H7 (cell line): ENCODE measurements at regions not wholly inside any gene's neighbourhood (a gene's known extent, or its start where the extent isn't known, plus 50 kb on each side); places are given as distances from the start of the nearest gene placed in this dataset.
A peak's percentile ranks its signal among the peaks of the same experiment; 100 is the strongest.

Experiments used
- DNase-seq: peaks from one replicate; pipeline ENCODE4 v3.0.0; 2012
- H3K27me3 ChIP-seq: 2 replicates; pipeline ENCODE4 v1.6.0; 2011; ENCODE audit warnings: mild to moderate bottlenecking, low read length; ENCODE audit not compliant: control insufficient read depth, insufficient read depth
- H3K36me3 ChIP-seq: replicated peaks from 2 replicates; pipeline ENCODE4 v1.5.1; 2011; ENCODE audit warnings: low read length; ENCODE audit not compliant: control insufficient read depth, insufficient read depth
- H3K4me3 ChIP-seq: 2 replicates; pipeline ENCODE4 v1.5.1; 2011; ENCODE audit warnings: low read depth, mild to moderate bottlenecking, control low read depth, low read length, moderate library complexity; ENCODE audit not compliant: insufficient read depth

GRCh38 chr13:111515307-111515617, 194.8 kb downstream of the TEX29 start:
- DNase-seq, result no peak
- H3K27me3 ChIP-seq, result no peaks in the 10 kb centered on the region
- H3K36me3 ChIP-seq, result no peaks in the 10 kb centered on the region
- no peak overlapping the region for H3K4me3 ChIP-seq

GRCh38 chr13:111515635-111516034, 195.2 kb downstream of the TEX29 start:
- Histone ChIP-seq H3K36me3 (no peaks in the 10 kb centered on the region), H3K27me3 (no peaks in the 10 kb centered on the region), H3K4me3 (no peak overlapping the region)
- peak; percentile 36 for DNase-seq

GRCh38 chr13:111516712-111517640, 196.5 kb downstream of the TEX29 start:
- Histone ChIP-seq H3K4me3 (no peak overlapping the region), H3K36me3 (no peaks in the 10 kb centered on the region), H3K27me3 (no peaks in the 10 kb centered on the region)
- peak; percentile 37 for DNase-seq

- Histone ChIP-seq H3K36me3 (no peaks in the 10 kb centered on the region), H3K4me3 (no peak overlapping the region), H3K27me3 (no peaks in the 10 kb centered on the region)
- peak; percentile 72 for DNase-seq
Observed at GRCh38 chr13:111517641-111518010, 197.2 kb downstream of the TEX29 start.

GRCh38 chr13:111518161-111518792, 197.8 kb downstream of the TEX29 start:
- no peak overlapping the region for H3K4me3 ChIP-seq
- no peak for DNase-seq
- H3K27me3 ChIP-seq, result no peaks in the 10 kb centered on the region
- H3K36me3 ChIP-seq, result no peaks in the 10 kb centered on the region

GRCh38 chr13:111519041-111519440, 198.6 kb downstream of the TEX29 start:
- no peaks in the 10 kb centered on the region for H3K36me3 ChIP-seq
- no peak overlapping the region for H3K4me3 ChIP-seq
- H3K27me3 ChIP-seq, result no peaks in the 10 kb centered on the region; the same call in 1 of the 2 replicates
- no peak for DNase-seq

- no peaks in the 10 kb centered on the region for H3K36me3 ChIP-seq
Observed at GRCh38 chr13:111519490-111520170, 199.2 kb downstream of the TEX29 start.

GRCh38 chr13:111521030-111521429, 200.6 kb downstream of the TEX29 start:
- Histone ChIP-seq H3K27me3 (no peaks in the 10 kb centered on the region; the same call in 1 of the 2 replicates), H3K4me3 (no peak overlapping the region), H3K36me3 (no peaks in the 10 kb centered on the region; the same call in 1 of the 2 replicates)
- no peak for DNase-seq

More at GRCh38 chr13:111519490-111520170, 199.2 kb downstream of the TEX29 start:
- H3K4me3 ChIP-seq, result no peak overlapping the region
- no peaks in the 10 kb centered on the region; the same call in 1 of the 2 replicates for H3K27me3 ChIP-seq
- DNase-seq, result no peak

GRCh38 chr13:111521691-111522229, 201.3 kb downstream of the TEX29 start:
- Histone ChIP-seq H3K36me3 (no peaks in the 10 kb centered on the region; the same call in 1 of the 2 replicates), H3K4me3 (no peak overlapping the region), H3K27me3 (no peaks in the 10 kb centered on the region; the same call in 1 of the 2 replicates)
- no peak for DNase-seq

GRCh38 chr13:111525320-111526118, 205.1 kb downstream of the TEX29 start:
- Histone ChIP-seq H3K36me3 (no peaks in the 10 kb centered on the region; the same call in 1 of the 2 replicates), H3K4me3 (no peak overlapping the region), H3K27me3 (peaks cover 4% of the 10 kb centered on the region)
- no peak for DNase-seq

GRCh38 chr13:111526922-111527321, 206.5 kb downstream of the TEX29 start:
- DNase-seq, result no peak
- H3K27me3 ChIP-seq, result peaks cover 11% of the 10 kb centered on the region
- H3K4me3 ChIP-seq, result no peak overlapping the region
- no peaks in the 10 kb centered on the region; the same call in 1 of the 2 replicates for H3K36me3 ChIP-seq

GRCh38 chr13:111527614-111528229, 207.3 kb downstream of the TEX29 start:
- Histone ChIP-seq H3K36me3 (no peaks in the 10 kb centered on the region; the same call in 1 of the 2 replicates), H3K4me3 (no peak overlapping the region), H3K27me3 (peaks cover 15% of the 10 kb centered on the region)
- no peak for DNase-seq

GRCh38 chr13:111528513-111528912, 208.1 kb downstream of the TEX29 start:
- Histone ChIP-seq H3K27me3 (peaks cover 23% of the 10 kb centered on the region), H3K4me3 (no peak overlapping the region), H3K36me3 (no peaks in the 10 kb centered on the region; the same call in 1 of the 2 replicates)
- no peak for DNase-seq
